ENCODE measurements at regions not wholly inside any gene's neighbourhood (a gene's known extent, or its start where the extent isn't known, plus 50 kb on each side); places are given as distances from the start of the nearest gene placed in this dataset.

DNA sequence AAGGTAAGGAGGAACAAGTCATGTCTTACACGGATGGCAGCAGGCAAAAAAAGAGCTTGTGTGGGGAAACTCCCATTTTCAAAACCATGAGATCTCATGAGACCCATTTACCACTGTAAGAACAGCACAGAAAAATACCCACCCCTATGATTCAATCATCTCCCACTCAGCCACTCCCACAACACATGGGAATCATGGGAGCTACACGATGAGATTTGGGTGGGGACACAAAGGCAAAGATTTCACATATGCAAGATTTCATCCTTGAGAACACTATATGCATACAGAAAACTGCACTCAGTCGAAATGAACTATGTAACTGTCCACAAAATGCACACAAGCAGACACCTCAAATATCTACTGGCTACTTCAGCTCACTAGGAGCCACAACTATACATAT, 480.6 kb upstream of the BTBD3 start (continued):
- TF ChIP-seq REST (IDR thresholded peaks at IDR 0.05; ENCODE audit: unreplicated experiment), result no peak

GRCh38 chr20:11437611-11438380, 479.9 kb upstream of the BTBD3 start:
- no peaks in the 10 kb centered on the region for H3K36me3 ChIP-seq (ENCODE audit: insufficient read depth)
- Mint-ChIP-seq H3K9me3 (peaks cover 41% of the 10 kb centered on the region), H3K4me1 (peaks cover 2% of the 10 kb centered on the region; the same call in 2 of the 3 replicates), H3K36me3 (ENCODE audit: low read depth) (peaks cover 41% of the 10 kb centered on the region), H3K4me3 (no peak overlapping the region), H3K27me3 (ENCODE audit: insufficient read depth, low read depth, poor library complexity) (no peaks in the 10 kb centered on the region), H3K27ac (no peak overlapping the region)
- H3K27ac ChIP-seq (ENCODE audit: low read depth), result no peak overlapping the region
- no peaks in the 10 kb centered on the region for H3K79me2 ChIP-seq (replicated peaks; ENCODE audit: insufficient read depth)
- H3F3A ChIP-seq (replicated peaks; ENCODE audit: low read depth), result no peaks in the 10 kb centered on the region
- H3K4me3 ChIP-seq, result no peak overlapping the region
- H3K9me2 ChIP-seq (ENCODE audit: insufficient read depth), result no peaks in the 10 kb centered on the region
- H3K27me3 ChIP-seq (ENCODE audit: insufficient read depth), result no peaks in the 10 kb centered on the region
- DNase-seq (ENCODE audit: low spot score) (no peak), ATAC-seq (no peak)
- peaks cover under 1% of the 10 kb centered on the region; the same call in 1 of the 2 replicates for H3K4me1 ChIP-seq (ENCODE audit: insufficient read depth)
- H4K20me1 ChIP-seq (replicated peaks; ENCODE audit: insufficient read depth), result no peaks in the 10 kb centered on the region
- H3K4me2 ChIP-seq, result no peak overlapping the region
- H2AFZ ChIP-seq, result no peak overlapping the region
- TF ChIP-seq STAT1 (IDR thresholded peaks at IDR 0.05; ENCODE audit: unreplicated experiment) (no peak), NANOG (IDR thresholded peaks at IDR 0.05; ENCODE audit: borderline replicate concordance) (no peak), CREB1 (CRISPR knock-in tag; IDR thresholded peaks at IDR 0.05; ENCODE audit: low read depth) (no peak), ZNF462 (CRISPR knock-in tag; IDR thresholded peaks at IDR 0.05) (no peak), JUNB (IDR thresholded peaks at IDR 0.05; ENCODE audit: unreplicated experiment) (no peak), REST (IDR thresholded peaks at IDR 0.05; ENCODE audit: unreplicated experiment) (no peak), EZH2phosphoT487 (IDR thresholded peaks at IDR 0.05; ENCODE audit: unreplicated experiment) (no peak), ZNF331 (CRISPR knock-in tag; IDR thresholded peaks at IDR 0.05; ENCODE audit: low read depth) (no peak), EZH2 (IDR thresholded peaks at IDR 0.05; ENCODE audit: low read depth, unreplicated experiment) (no peak)

Data from GM23338 (cell line).